GM12875 (cell line): ENCODE measurements at regions not wholly inside any gene's neighbourhood (a gene's known extent, or its start where the extent isn't known, plus 50 kb on each side); places are given as distances from the start of the nearest gene placed in this dataset.

Experiments
- H3K4me3 ChIP-seq: one replicate; pipeline ENCODE4 v1.5.1; 2011; ENCODE audit warnings: low read depth, low read length, control low read depth
- TF ChIP-seq, protein P1 (sequence below): IDR thresholded peaks from 2 replicates; pipeline ENCODE4 v1.5.1; 2011; ENCODE audit warnings: low read depth, mild to moderate bottlenecking, control low read depth, inconsistent platforms, low read length, moderate library complexity, borderline replicate concordance; ENCODE audit not compliant: insufficient read depth

DNA sequence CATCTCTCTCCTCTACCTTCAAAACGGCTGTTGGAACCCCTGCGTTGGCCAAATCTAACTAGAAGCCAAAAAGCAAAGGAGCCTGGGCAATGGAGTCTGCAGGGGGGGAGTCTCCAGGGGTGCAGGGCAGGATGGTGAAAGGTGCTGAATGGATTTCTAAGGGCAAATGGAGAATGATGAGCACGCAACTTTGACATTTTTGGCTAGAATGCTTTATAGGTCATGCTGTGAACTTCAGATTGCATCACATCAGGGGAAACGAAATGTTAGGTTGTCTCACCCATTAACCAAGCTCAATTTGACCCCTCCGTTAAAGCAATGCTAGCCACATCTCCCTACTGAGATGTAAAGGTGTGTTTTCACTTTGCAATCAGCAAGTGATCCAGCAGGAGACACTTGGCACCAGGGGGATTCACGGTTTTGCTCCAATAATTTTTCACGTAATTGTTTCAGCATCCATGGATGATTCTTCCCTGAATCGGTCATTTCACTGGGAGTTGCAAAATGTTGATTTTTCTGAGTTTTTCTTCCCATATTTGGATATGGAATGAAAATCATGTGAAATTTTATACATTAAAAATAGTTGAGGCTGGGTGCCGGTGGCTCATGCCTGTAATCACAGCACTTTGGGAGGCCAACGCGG is 78.0 kb upstream of the MDM1 start:
- TF ChIP-seq, protein P1, sequence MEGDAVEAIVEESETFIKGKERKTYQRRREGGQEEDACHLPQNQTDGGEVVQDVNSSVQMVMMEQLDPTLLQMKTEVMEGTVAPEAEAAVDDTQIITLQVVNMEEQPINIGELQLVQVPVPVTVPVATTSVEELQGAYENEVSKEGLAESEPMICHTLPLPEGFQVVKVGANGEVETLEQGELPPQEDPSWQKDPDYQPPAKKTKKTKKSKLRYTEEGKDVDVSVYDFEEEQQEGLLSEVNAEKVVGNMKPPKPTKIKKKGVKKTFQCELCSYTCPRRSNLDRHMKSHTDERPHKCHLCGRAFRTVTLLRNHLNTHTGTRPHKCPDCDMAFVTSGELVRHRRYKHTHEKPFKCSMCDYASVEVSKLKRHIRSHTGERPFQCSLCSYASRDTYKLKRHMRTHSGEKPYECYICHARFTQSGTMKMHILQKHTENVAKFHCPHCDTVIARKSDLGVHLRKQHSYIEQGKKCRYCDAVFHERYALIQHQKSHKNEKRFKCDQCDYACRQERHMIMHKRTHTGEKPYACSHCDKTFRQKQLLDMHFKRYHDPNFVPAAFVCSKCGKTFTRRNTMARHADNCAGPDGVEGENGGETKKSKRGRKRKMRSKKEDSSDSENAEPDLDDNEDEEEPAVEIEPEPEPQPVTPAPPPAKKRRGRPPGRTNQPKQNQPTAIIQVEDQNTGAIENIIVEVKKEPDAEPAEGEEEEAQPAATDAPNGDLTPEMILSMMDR = no peak
- no peak overlapping the region for H3K4me3 ChIP-seq

DNA sequence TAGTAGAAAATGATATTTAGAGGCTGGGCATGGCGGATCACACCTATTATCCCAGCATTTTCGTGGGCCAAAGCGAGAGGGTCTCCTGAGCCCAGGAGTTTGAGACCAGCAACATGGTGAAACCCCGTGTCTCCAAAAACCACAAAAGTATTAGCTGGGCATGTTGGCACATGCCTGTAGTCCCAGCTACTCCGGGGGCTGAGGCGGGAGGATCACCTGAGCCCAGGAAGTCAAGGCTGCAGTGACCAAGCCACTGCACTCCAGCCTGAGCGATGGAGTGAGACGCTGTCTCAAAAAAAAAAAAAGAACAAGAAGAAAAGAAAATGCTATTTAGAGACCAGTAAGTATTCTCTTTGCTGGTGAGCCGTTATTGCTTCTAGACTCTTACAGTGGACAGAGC is 79.2 kb upstream of the MDM1 start:
- TF ChIP-seq, protein P1 = no peak
- no peak overlapping the region for H3K4me3 ChIP-seq

DNA sequence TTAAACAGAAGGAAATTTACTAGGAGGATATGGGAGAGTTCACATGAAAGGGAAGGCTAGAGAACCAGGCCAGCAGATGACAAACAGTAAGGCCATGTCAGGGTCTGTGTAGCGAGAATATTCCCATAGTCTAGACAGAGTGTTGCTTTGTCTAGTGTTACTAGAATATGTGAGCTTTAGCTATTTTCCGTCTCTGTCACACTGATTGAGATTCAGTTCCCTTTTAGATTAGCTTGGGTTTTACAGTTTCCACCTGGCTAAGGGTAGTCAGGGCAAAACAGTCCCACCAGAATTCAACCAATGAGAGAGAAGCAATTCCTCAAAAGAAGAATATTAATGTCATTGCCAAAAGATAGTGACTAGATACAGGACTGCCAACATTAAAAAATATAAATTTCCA is 82.8 kb upstream of the MDM1 start:
- no peak overlapping the region for H3K4me3 ChIP-seq
- TF ChIP-seq, protein P1 = no peak

DNA sequence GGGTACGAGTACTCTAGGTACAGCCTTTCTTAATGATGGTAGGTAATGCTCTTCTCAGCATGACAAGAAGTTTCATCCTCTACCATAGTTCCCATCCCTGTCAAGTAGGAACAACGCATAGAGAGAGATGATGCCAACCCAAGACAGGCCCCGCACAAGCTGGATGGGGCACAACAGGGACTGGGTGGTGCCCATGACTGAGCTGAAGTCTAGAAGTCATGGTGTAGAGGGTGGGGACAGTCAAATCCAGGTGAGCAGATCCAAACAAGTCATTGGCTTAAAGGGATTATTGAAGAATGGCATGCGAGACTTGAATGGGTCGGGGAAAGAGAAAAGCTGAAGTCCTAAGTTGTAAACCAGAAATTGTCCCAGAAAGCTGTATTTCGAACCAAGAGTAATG is 84.2 kb upstream of the MDM1 start:
- TF ChIP-seq, protein P1 = no peak
- H3K4me3 ChIP-seq = no peak overlapping the region

DNA sequence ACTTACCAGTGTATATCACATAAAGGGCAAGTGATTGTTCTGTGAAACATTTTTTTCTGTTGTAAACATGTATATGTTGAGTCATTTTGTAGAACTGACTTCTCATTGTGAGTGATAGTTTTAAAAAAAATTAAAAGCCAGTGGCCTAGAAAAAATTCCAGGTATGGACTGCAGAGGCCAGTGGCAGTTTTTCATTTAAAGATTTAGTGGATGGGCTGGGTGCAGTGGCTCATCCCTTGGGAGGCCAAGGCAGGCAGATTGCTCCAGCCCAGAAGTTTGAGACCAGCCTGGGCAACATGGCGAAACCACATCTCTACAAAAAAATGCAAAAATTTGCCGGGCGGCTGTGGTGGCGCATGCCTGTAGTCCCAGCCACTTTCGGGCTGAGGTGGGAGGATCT is 84.7 kb upstream of the MDM1 start:
- H3K4me3 ChIP-seq = no peak overlapping the region
- TF ChIP-seq, protein P1 = no peak

DNA sequence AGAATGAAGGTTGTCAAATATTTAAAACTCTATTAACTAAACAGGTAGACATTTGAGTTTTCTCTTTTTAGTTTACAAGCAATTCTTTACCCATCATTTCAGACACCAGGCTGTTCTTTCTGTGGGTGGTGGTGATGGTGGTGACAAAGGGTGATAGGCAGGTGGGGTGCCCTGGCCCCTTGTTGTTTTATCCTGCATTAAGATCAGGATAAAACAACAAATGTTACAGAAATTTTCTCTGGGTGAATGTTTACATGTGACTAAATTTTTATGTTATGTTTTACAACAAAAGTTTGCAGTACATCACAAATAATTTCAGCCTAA is 85.9 kb upstream of the MDM1 start:
- TF ChIP-seq, protein P1 = no peak
- H3K4me3 ChIP-seq = no peak overlapping the region

DNA sequence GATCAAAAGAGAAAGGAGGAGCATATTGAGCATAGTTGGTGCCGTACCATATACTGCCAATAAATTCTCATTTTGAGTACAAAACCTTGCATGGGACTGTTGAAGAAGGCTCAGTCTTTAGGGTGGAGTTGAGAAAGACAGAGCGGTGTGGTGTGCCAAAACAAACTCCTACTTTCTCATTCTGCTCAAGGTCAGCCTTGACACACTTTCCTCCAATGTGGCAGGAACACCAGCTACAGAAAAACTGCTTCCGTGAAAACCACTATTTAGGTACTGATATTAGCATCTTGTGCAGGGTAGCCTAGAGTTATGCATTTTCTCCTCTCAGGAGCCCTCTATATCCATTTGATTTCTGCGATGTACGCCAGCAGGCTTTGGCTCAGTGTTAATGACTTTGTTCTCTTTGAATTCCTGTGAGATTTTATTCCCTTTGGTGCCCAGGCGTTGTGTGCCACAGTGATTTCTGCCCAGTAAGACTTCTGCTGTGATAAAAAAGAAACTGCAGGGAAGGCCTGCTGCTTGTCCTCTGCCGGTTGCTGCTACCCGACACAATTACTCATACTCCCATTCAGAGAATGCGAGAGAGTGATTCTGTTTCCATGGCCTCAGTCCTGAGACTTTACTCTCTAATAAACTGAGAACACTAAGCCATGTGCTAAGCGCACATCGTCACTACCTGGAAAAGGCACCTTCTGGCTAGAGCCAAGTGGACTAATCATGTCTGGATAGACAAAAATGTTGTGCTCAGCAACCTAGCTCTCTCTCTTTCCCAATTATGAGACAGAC is 88.3 kb upstream of the MDM1 start:
- TF ChIP-seq, protein P1 = no peak
- no peak overlapping the region for H3K4me3 ChIP-seq
